ENCODE measurements at regions not wholly inside any gene's neighbourhood (a gene's known extent, or its start where the extent isn't known, plus 50 kb on each side); places are given as distances from the start of the nearest gene placed in this dataset.
"Not testable (repeated sequence)": the region's sequence is repeated elsewhere in the genome, so short reads cannot be mapped to it uniquely, and the experiment has no call there.

- not testable (repeated sequence) for DNase-seq (ENCODE audit: low read depth in 2 of 2)
Measured at GRCh38 chr2:87604980-87605379, 142.9 kb upstream of the PLGLB2 start.

GRCh38 chr2:87608377-87609166 lies 139.3 kb upstream of the PLGLB2 start:
- not testable (repeated sequence) for DNase-seq (ENCODE audit: low read depth in 2 of 2)

- not testable (repeated sequence) for DNase-seq (ENCODE audit: low read depth in 2 of 2)
Measured at GRCh38 chr2:87610974-87611373, 136.9 kb upstream of the PLGLB2 start.

GRCh38 chr2:87611416-87611815 lies 136.5 kb upstream of the PLGLB2 start:
- DNase-seq (ENCODE audit: low read depth in 2 of 2) = not testable (repeated sequence)

GRCh38 chr2:87611956-87612355 lies 135.9 kb upstream of the PLGLB2 start:
- DNase-seq (ENCODE audit: low read depth in 2 of 2) = not testable (repeated sequence)

- DNase-seq (ENCODE audit: low read depth in 2 of 2) = not testable (repeated sequence)
Measured at GRCh38 chr2:87614829-87615434, 133.0 kb upstream of the PLGLB2 start.

- DNase-seq (ENCODE audit: low read depth in 2 of 2) = not testable (repeated sequence)
Measured at GRCh38 chr2:87619121-87619520, 128.8 kb upstream of the PLGLB2 start.

GRCh38 chr2:87621139-87621538 lies 126.7 kb upstream of the PLGLB2 start:
- not testable (repeated sequence) for DNase-seq (ENCODE audit: low read depth in 2 of 2)

- not testable (repeated sequence) for DNase-seq (ENCODE audit: low read depth in 2 of 2)
Measured at GRCh38 chr2:87622720-87623119, 125.2 kb upstream of the PLGLB2 start.

GRCh38 chr2:87629491-87630458 lies 118.1 kb upstream of the PLGLB2 start:
- not testable (repeated sequence) for DNase-seq (ENCODE audit: low read depth in 2 of 2)

- not testable (repeated sequence) for DNase-seq (ENCODE audit: low read depth in 2 of 2)
Measured at GRCh38 chr2:87630892-87631291, 117.0 kb upstream of the PLGLB2 start.

GRCh38 chr2:87631402-87631801 lies 116.5 kb upstream of the PLGLB2 start:
- DNase-seq (ENCODE audit: low read depth in 2 of 2) = not testable (repeated sequence)

GRCh38 chr2:87633287-87633963 lies 114.5 kb upstream of the PLGLB2 start:
- DNase-seq (ENCODE audit: low read depth in 2 of 2) = not testable (repeated sequence)

GRCh38 chr2:87634106-87634505 lies 113.8 kb upstream of the PLGLB2 start:
- not testable (repeated sequence) for DNase-seq (ENCODE audit: low read depth in 2 of 2)

GRCh38 chr2:87634971-87635650 lies 112.8 kb upstream of the PLGLB2 start:
- DNase-seq (ENCODE audit: low read depth in 2 of 2) = not testable (repeated sequence)

GRCh38 chr2:87636246-87636645 lies 111.6 kb upstream of the PLGLB2 start:
- DNase-seq (ENCODE audit: low read depth in 2 of 2) = not testable (repeated sequence)

GRCh38 chr2:87636735-87637134 lies 111.2 kb upstream of the PLGLB2 start:
- not testable (repeated sequence) for DNase-seq (ENCODE audit: low read depth in 2 of 2)

GRCh38 chr2:87637249-87637990 lies 110.5 kb upstream of the PLGLB2 start:
- not testable (repeated sequence) for DNase-seq (ENCODE audit: low read depth in 2 of 2)

- DNase-seq (ENCODE audit: low read depth in 2 of 2) = not testable (repeated sequence)
Measured at GRCh38 chr2:87638114-87638807, 109.6 kb upstream of the PLGLB2 start.

All from stimulated activated CD4-positive, alpha-beta T cell treated with anti-CD3 and anti-CD28 coated beads, Interleukin-15, amount 100 ng/mL, for 48 hours (primary cell).